Stimulated activated CD4-positive, alpha-beta T cell treated with anti-CD3 and anti-CD28 coated beads, TNF-alpha, amount 100 ng/mL, for 48 hours (primary cell): ENCODE measurements at regions not wholly inside any gene's neighbourhood (a gene's known extent, or its start where the extent isn't known, plus 50 kb on each side); places are given as distances from the start of the nearest gene placed in this dataset.
"Not testable (repeated sequence)": the region's sequence is repeated elsewhere in the genome, so short reads cannot be mapped to it uniquely, and the experiment has no call there.

ENCODE experiments used
- DNase-seq, 3 donors: peaks; one replicate each; pipeline ENCODE4 v3.0.0-alpha.2; 2020; ENCODE audit warnings: low read depth in 3 of 3

DNA sequence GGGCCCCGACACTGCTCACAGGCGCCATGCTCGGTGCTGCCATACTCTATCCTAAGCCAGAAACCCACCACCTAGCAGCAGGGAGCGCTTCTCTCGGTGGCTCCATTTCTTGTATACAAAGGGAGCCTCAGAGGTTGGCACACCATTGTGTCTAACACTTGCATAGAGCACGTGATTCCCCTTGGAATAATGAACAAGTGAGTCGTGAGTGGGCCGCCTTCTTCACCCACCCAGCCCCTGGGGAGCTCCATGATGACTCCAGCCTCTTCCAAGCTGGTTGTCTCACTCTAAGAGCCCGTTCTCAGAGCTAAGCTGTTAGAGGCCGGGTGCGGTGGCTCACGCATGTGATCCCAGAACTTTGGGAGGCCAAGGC, 82.3 kb upstream of the ZNF469 start:
- no peak for DNase-seq

DNA sequence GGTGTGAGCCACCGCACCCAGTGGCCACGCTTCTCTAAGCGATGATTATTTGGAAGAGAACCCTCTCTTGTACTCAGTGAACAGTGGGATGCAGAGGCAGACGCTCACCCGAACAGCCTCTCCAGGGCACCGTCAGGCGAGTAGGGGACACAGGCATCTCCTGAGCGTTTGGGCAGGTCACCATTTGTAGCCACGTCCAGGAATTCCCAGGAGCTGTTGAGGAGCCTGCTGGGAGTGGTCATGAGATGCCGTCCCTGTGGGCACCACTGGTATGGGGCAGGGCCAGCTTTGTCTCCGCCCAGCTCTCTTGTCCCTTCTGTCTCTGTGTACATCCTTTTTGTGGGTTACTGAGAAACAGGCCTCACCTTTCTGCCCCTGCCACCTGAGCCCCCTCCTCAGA, 81.3 kb upstream of the ZNF469 start:
- no peak for DNase-seq

DNA sequence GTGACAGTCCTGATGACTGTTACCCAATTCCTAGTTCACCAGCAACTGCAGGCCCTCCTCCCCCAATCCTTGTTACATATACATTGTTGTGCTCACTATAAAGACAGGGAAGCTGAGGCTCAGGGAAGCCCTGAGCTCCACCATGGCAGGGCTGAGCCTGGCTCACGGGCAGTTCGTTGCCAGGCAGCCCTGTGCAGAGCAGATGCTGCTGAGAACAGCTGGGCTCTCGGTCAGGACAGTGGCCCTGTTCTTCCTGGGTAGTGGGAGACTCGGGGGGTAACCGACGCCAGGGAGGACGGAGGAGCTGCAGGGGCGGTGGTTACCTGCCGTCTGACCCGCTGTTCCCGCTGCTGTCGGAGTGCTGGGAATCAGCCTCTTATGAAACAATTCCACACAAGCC, 80.9 kb upstream of the ZNF469 start:
- no peak for DNase-seq

DNA sequence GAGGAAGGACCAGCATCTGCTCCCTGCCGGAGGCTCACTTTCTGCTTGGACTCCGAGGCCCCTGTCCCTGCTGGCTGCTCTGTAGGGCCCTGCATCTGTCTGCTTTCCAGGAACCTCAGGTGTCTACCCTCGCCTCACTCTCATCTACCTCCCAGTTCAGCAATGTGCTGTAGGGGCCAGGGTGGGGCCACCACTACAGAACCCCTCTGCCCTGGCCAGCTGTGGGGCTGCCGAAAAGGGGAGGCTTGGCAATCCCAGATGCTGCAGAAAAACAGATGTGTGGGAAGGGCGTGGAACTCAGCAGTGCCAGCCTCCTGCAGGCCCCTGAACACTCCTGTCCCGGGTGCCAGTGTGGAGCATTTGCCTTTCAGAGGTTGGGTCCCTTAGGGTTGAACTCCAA, 80.1 kb upstream of the ZNF469 start:
- DNase-seq = no peak

DNA sequence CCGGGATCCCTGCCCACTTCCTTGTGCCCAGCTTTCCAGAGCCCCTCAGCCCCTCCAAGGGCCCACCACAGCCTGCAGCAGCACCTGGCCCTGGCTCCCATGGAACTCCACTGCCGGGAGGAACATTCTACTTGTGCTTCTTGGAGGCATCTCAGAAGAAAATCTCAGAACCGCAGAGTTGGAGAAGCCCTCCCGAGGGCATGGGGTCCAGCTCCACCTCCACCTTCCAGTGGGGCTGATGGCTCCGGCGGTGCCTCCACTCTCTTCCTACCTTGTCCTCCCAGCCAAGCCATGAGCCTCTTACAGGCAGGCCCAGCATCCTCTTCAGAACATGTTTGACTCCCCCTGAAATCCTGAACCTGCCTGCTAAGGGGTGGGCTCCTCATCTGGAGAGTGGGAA, 79.4 kb upstream of the ZNF469 start:
- no peak for DNase-seq

DNA sequence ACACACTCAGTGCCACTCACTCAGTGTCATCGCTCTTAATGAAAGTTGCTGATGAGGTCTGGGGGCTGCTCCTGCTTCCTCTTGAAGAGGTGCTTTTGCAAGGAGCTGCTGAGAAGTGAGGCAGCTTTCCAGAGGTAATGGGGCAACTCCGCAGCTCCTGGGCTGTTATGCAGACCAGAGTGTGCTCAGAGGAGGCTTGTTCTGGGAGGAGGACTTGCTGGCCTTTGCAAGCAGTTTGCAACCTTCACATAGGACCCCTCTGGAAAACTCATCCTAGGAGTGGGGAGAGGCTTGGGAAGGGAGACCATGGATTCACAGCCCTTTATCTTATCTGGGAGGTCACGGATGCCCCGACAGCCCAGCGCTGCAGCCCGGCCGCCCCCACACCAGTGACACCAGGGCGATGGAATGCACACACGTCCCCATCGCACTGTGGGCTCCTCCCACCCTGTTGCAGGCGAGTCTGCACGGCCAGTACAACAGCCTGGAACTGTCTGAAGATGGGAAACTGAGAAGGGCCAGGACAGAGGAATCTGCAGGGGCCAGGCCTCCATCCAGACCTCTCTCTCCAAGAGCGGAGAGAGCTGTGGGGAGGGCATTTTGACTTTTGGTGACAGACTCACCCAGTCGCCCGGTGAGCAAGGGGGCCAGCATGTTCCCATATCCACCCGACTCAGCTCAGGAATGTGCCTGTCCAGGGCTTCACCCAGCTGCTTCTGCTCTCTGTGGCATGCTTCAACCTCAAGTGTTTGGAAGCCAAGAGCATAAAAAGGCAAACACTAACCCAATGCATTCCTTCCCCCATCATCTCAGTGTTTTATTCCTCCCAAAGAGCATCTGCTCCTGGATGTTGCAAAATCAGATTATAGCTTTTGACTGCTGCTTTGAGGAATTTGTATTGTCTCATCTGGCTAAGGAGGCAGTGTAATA, 78.6 kb upstream of the ZNF469 start:
- DNase-seq = no peak

DNA sequence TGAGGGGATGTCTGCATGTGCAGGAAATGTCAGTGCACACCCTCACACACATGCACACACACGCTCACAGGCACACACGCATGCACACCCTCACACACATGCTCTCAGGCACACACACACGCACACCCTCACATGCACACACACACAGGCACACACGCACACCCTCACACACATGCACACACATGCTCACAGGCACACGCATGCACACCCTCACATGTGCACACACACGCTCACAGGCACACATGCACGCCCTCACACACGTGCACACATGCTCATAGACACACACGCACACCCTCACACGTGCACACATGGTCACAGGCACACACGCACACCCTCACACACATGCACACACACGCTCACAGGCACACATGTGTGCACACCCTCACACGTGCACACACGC, 77.6 kb upstream of the ZNF469 start:
- DNase-seq = no peak

DNA sequence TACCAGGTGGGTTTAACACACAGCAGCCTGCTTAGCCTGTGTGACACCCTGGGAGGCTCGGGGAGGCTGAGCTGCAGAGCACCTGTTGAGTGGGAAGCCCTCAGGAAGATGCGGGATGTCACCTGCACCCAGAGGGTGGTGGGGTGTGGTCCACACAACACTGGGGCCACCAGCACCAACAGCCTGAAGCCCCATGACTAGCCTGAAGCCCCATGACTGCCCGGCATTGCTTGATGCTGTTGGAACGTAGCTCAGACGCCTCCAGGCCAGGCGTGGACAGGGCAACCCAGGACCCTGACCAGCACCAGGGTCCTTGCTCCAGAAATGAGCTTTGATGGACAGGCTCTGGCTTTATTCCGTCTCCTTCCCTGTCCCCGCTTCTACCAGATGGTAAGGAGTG, 76.3 kb upstream of the ZNF469 start:
- DNase-seq = no peak

DNA sequence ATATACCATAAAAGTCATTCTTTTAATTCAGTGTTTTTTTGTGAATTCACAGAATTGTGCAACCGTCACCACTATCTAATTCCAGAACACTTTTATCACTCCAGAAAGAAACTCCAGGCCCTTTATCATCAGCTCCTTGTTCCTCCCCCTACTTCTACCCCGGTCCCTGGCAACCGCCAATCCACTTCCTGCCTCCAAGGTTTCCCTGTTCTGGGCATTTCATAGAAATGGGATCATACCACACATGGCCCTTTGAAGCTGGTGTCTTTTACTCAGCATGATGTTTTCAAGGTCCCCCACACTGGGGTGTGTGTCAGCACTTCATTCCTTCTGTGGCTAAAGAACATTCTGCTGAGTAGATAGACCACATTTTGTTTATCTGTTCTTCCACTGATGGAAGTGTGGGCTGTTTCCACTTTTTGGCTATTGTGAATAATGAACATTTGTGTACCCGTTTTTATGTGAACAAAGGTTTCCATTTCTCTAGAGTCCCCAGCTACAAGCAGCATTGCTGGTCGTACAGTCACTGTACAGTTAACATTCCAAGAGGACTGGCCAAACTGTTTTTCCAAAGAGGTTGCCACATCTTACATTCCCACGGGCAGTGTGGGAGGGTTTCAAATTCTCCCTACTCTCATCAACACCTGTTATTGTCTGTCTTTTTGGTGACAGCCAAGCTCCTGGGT, 75.8 kb upstream of the ZNF469 start:
- no peak for DNase-seq

DNA sequence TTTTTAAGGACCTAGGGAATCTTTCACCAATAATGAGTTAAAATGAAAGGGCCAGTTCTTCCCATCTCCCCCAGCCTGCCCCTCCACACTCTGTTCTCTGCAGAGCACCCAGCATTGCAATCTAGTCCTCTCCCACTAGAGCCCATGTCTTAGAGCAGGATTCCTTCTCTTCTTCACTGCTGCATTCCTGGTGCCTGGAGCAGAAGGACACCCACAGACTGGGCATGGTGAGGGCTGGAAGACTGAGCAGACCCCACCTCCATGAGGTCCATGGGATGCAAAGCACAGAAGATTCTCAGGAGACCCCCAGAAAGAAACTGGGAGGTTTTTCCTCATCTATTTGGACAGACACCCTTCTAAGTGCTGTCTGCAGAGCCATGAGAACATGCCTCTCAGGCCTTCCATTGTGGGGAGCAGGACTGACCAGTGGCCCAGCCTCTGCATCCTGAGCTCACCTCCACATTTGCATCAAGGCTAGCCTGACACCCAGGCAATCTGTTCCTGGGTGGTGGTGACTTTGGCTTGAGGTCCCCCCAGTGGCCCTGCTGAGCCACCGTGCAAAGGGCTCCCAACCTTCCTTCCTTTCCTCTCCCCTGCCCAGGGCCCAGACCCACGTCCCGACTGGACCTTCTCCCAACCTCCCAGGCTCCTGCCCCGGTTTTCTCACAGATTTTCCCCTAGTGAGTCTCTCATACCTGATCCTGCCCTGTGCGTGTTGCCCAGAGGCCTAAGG, 74.2 kb upstream of the ZNF469 start:
- DNase-seq = no peak

DNA sequence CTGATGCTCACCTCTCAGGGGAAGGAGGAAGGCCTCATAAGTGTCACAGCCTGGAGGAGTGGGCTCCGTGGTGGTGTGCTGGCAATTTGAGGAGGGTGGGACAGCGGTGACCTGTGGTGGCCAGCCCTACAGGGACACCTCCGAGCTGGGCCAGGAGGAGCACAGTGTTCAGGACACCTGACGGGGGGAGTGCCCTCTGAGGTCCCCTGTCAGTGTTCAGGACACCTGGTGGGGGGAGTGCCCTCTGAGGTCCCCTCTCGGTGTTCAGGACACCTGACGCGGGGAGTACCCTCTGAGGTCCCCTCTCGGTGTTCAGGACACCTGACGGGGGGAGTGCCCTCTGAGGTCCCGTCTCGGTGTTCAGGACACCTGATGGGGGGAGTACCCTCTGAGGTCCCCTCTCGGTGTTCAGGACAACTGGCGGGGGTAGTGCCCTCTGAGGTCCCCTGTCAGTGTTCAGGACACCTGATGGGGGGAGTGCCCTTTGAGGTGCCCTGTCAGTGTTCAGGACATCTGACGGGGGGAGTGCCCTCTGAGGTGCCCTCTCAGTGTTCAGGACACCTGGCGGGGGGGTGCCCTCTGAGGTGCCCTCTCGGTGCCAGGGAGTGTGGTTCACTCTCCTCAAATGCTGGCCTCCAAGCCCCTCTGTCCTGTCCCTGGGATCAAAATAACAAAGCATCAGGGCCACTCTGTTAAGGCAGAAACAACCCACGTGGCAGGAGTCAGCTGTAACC, 73.4 kb upstream of the ZNF469 start:
- DNase-seq = no peak

DNA sequence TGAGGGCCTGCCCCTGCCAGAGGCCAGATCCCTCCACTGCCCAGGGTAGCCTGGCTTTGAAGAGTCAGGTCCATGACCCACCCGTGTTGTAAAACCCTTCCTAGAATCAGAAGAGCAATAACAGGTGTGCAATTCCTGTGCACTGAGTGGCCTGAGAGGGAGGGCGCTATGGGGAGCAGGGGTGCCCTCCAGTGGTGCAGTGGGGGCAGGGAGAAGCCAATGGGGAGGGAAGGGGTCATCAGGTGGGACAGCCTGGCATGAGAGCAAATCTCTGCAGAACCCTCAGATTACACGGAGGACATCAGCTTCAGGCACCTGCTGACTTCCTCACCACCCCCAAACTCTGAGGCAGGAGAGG, 72.9 kb upstream of the ZNF469 start:
- DNase-seq = no peak

DNA sequence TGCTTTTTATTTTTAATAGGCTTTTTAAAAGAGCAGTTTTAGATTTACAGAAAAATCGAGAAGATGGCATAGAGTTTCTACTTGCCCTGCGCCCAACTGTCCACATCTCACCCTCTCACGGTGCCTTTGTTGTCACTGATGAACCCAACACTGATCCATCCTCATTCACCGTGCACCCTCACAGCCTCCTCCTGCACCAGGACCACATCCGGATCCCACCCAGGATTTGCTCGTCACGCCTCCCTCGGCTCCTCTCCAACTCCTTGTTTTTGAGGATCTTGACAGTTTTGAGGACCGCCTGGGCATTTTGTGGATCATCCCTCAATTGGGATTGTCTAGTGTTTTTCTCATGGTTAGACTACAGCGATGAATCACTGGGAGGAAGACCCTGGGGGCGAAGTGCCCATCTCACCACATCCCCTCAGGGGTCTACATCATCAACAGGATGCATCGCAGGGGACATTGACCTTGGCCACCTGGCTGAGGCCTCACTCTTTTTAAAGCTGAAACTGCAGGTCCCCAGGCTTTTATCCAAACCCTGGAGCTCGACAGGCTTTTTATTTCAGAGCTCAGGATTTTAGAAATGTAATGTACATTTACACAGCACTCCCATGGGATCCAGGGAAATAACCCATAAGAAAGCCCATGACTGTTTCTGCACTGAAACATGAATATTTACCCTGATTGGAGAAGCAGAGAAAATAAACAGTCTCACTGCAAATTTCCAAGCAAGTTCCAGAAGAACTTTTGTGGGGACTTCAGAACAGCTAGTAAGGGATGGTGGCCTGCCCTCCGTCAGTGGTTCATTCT, 71.8 kb upstream of the ZNF469 start:
- no peak for DNase-seq

DNA sequence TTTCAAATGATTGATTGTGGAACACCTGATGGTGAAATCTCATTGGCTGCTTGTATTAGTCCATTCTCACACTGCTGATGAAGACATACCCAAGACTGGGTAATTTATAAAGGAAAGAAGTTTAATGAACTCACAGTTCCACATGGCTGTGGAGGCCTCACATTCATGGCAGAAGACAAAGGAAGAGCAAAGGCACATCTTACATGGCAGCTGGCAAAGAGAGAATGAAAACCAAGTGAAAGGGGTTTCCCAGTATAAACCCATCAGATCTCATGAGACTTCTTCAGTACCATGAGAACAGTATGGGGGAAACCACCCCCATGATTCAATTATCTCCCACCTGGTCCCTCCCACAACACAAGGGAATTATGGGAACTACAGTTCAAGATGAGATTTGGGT, 70.9 kb upstream of the ZNF469 start:
- not testable (repeated sequence) for DNase-seq

DNA sequence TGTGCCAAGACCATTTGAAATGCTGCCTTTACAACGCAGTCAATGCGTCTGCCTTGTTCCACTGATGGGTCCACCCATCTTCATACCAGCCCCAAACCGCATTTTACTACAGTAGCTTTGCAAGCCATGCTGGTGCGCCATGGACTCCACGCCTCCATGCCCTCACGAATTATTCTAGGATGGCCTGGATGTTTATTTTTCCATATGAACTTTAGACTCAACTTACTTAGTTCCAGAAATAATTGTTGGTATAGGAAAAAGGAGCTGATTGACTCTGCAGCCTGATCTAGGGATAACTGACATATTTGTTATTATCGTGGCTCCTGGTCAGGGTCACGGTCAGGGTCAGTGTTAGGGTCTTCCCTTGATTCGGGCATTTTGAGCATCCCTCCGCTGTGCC, 70.0 kb upstream of the ZNF469 start:
- DNase-seq = no peak

DNA sequence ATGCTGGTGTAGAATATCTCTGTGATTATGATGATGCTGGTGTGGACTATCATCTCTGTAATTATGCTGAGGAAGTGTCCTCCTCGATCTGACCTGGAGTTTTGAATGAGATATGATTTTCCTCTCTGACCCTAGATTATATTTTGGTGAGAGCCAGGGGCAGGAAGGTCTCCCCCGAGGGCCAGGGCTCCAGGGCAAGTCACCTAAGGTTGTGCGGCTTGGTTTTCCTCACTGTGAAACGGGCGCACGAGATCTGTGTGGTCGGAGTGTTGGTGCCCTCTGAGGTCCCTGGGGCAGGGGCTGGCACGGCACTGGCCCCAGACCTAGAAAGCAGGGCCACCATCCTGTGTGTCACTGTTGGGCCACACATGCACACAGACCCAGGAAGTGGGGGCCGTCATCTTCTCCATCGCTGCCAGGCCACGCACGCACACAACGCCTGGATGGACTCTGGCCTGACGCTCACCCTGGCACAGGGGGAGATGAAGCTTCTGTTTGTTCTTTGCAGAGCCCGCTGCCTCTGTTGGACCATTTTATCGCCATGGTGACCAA, 67.7 kb upstream of the ZNF469 start:
- no peak for DNase-seq

DNA sequence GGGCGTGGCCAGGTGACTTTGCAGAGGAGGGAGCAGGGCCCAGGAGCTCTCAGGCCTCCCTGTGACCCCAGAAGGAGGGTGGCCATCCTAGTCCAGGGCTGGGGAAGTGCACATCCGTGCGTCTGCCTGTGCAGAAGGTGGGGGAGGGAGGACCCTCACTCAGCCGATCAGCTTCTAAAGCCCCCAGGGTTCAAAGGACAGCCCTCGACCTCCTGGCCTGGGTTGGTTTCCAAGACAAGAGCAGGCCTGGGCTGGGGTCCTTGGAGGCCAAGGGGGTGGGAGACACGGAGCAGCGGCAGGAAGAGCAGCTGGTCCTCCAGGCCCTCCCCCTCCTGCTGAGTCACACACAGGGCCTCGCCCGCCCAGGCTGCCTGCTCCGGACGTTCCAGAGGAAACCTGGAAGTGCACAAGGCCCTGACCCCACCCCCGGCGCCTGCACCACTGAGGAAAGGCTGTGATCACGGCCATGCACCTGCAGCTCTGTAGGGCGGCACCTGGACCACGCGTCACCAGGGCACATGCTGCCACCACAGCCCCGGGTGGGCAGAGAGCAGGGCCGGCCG, 67.1 kb upstream of the ZNF469 start:
- no peak for DNase-seq

DNA sequence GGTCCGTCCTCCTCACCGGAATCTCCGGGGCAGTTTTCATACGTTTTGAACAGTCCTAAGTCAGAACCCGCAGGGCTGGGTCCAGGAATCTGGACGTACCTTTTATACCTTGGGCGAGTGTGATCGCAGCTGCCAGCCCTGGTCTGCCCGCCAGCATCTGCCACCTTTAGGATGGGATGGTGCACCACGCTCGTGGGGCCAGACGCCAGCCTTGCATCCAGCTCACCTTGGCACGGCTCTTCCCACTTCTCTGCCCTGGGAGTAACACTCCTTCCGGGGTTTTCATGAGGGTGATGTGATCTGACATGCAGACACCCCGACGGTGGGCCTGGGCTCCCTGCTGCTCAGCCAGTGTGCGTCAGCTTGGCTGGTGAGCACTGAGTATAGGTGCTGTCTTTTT, 66.6 kb upstream of the ZNF469 start:
- no peak for DNase-seq

DNA sequence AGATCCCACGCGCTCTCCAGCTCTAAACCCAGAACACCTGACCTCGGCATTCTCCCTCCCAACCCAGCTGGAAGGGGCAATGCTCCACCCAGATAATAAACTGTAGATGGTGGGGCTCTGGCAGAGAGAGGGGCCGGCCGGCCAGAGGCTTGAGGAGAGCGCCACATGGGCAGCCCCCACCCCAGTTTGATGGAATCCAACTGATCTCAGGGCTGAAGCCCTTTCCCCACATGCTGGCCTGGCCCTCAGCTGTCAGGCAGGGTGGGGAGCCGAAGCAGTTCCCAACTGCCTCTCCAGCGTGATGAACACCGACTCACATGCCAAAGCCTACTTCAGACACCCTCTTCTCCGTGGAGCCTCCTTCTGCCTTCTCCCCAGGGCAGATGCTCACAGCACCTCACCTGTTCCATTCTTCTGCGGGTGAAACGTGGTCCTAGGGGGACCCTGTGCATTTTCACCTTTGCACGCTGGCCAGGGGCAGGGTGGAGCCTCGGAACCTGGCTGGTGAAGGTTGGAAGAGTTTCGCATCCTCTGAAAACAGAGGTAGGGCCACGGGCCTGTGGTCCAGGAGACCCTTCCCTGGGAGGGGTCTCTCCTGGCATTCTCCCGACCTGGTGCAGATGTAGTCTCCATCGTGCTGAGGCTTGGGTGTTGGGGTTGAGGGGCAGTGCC, 65.7 kb upstream of the ZNF469 start:
- DNase-seq = no peak

DNA sequence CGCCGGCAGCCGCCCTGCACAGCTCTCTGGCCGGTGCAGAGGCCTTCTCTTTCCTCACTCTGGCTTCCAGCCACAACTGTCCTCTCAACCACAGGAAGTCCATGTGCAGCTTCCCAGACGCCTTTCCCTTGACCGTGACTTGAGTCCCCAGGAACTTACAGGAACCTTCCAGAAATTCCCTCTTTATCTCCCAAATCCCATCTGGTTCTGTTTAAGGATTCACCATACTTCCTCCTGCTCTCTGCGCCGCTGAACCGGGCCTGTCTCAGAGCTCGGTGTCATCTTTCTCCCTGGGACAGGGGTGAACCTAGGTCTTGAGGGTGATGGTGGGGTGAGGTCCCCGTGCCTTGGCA, 65.2 kb upstream of the ZNF469 start:
- DNase-seq = no peak
